Fibroblast of upper back skin (primary cell): ENCODE measurements at regions not wholly inside any gene's neighbourhood (a gene's known extent, or its start where the extent isn't known, plus 50 kb on each side); places are given as distances from the start of the nearest gene placed in this dataset.
A peak's percentile ranks its signal among the peaks of the same experiment; 100 is the strongest.
"Not testable (repeated sequence)": the region's sequence is repeated elsewhere in the genome, so short reads cannot be mapped to it uniquely, and the experiment has no call there.

Experiments used
- DNase-seq: peaks from one replicate; pipeline ENCODE4 v3.0.0-alpha.2; 2013

DNA sequence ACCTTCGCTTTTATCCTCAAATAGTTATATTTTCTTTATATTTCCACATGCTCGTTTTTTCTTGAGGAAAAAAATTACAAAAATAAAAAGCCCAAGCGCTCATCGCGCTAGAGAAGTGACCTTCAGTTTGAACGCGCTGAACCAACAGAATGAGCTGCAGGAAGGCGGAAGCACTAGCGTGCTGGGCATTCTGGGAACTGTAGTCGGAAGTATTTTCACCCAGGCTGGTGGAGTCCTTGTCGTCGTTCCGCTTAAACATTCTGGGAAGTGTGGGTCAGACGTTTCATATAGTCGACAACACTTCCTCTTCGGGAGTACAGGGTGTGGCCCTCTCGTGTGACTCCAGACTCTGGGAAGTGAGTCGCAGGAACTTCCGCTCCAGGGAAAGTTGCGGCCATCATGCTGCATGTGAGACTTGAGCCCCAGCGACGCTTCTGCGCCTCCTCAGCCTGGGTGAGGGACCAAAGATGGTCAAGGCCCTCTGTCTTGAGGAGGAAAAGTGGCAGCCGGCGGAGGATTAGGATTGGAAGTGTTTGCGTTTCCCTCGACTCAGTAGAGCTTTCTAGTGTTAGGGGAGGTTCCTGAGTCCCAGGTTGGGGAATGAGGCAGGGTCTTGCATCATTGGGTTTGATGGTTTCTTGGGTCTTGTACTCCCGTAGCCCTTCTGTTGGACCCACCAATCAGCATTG, 84.1 kb upstream of the GPR39 start:
- not testable (repeated sequence) for DNase-seq

DNA sequence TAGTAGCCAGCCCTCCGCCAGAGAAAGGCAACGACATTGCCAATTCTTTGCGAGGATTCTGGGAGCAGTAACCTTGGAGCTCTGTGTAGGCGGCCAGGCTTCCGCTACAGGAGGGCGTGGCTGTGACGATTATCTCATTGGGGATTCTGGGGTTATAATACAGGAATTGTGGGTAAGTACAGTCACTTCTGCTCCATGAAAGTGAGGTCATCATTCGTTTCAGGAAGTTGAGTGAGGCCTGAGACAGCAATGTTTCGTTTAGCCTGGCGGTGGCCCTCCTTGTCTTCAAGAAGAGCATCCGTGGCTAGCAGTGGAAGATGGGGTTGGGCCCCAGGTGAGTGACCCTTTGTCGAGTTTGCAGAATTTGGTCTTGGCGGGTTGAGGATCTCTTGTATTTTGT, 79.5 kb upstream of the GPR39 start:
- DNase-seq: not testable (repeated sequence)

DNA sequence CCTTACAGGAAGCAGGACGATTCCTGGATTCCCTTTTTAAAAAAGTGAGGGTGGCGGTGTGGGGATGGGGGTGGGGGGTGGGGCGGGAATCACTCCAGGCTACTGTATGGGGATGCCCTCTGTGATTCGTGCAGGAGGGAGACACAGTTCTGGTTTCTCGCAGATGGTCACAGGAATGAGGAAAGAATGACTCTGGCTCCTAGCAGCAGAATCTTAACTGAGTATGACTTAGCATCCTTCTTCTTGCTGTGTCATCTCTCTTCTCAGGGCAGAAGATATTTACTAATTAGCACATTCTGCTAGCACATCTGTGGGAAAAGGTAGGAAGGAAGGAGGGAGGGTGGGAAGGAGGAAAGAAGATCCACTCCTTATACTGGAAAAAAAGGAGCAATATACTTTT, 78.8 kb upstream of the GPR39 start:
- not testable (repeated sequence) for DNase-seq

DNA sequence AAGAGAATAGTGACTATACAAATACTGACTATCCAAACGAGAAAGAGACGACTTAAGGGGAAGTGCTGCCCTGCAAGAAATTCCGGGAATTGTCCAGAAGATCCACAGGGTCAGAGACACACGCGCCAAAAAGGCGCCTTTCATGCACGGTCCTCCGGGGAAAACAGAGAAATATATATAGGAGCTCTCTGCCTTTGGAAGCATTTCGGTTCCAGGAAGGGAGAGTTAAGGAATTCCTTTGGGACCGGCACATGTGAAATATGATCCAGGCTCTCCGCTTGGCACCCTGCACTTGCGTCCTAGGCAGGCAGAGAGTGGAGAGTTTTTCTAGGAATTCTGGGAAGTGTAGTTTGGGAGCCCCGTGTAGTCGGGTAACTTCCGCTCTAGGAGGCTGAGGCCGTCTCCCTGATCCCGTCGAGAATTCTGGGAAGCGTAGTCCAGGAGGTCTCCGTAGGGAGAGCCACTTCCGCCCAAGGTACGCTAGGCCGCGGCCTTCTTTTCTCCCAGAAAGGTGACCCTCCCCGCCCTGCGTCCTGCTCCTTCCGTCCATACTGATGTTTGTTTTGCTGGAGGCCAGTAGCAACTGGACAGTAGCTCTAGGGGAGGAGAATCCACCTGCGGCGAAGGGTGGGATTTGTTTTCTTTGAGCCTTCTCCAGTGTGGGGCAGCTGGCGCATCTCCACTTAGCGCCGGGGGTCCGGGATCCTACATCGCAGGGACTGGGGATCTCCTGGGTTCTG, 69.4 kb upstream of the GPR39 start:
- DNase-seq: peak; percentile 81

DNA sequence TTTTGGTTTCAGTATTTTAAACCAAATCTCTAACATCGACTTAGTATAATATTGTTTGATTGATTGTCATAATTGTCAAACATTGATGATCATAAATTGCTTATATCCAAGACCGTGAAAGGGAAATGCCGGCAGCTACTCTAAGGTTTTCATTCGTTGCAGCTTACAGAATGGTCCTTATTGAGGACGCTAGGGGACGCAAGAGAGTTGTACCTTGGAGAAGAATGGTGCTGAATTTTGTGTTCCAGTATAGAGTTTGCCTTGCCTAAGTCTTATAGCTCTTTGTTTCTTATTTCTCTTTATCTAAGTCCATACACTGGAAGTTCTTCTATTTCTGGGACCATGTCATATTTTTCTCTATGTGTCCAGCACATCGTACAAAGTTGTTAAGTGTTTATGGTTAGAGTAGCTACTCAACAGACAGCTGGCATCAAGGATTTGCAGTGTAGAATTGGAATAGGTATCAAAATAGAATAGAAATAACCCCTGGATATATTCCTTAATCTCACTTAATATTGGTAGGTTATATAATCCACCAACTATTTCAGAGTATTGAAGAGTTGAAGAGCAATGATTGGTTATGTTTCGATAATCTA, 67.4 kb upstream of the GPR39 start:
- peak; percentile 68 for DNase-seq

DNA sequence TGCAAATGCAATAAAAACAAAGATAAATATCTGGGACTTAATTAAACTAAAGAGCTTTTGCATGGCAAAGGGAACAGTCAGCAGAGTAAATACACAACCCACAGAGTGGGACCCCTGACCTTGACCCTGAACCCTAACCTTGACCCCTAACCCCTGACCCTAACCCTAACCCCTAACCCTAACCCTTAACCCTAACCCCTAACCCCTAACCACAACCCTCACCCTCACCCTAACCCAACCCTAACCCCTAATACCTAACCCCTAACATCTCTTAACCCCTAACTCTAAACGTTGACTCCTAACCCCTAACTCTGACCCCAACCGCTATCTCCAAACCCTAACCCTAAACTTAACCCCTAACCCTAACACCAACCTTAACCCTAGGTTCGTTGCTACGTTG, 64.9 kb upstream of the GPR39 start:
- DNase-seq: not testable (repeated sequence)

DNA sequence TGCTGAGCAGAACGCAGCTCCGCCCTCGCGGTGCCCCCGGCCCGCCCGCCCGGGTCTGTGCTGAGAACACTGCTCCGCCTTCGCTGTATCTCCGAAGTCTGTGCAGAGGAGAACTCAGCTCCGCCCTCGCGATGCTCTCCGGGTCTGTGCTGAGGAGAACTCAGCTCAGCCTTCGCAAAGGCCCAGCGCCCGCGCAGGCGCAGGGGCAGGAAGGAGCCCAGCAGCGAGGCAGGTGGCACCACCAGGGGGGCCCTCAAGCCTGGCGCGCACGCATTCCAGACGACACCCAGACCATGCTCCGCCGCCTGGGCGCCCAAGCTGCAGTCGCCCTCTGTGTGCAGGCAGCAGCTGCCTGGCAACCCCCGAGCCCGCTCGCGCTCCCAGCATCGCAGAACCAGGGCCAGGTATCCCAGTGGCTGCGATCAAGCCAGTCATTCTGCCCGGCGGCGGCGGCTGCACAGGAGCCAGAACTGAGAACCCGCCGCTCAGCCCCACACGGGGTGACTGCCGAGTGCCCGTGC, 64.1 kb upstream of the GPR39 start:
- DNase-seq: peak; percentile 37

DNA sequence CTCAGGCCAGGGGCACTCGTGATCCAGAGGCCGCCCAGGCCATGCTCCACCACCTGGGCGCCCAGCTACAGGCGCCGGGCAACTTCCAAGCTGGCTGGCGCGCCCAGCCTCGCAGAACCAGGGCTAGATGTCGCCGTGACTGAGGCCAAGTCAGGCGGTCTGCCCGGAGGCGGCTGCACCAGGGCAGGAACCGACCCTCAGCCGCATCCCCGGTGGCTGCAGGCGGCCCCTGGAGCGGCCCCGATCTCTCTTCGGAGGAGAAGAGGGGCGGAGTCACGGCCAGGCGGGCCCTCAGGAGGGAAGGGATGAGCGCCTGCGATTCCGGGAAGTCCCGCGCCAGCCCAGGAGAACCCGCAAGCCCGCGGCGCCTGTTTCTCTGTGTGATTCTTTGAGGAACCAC, 63.2 kb upstream of the GPR39 start:
- DNase-seq: peak; percentile 12

DNA sequence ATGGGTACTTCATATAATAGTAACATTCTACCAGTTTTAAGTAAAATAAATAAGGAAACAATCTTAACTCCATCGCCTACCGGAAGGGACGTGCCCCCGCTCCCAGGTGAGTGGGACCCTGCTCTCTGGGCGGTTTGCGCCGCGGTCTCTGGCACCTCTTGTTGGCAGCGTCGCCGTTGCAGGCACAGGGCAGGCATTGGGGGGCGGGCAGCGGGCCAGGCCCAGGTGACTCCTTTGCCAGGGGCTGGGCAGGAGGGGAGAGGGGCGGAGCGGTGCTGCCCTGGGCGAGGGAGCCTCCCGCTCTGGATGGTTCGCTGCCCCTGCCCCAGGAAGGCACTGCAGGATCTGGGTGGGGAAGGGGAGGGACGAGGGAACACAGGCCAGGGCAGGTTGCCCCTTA, 55.6 kb upstream of the GPR39 start:
- not testable (repeated sequence) for DNase-seq

DNA sequence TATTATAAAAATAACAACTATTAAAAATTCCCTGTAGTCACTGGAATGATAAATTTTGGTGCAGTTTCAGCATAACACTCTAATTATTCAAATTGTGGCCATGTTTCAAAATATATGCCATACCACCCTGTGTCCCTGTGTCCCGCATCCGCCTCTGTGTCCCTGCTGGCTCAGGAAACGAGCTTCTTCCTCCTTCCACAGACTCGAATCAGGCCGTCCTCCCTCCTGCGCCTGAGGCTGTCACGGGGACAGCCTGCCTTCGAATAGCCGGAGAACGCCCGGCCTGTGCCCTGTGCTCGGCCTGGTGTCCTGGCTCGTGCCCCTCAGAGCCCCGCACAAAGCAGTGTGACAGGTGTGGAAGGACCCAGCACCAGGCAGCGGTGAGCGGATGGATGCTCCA, 55.1 kb upstream of the GPR39 start:
- not testable (repeated sequence) for DNase-seq

DNA sequence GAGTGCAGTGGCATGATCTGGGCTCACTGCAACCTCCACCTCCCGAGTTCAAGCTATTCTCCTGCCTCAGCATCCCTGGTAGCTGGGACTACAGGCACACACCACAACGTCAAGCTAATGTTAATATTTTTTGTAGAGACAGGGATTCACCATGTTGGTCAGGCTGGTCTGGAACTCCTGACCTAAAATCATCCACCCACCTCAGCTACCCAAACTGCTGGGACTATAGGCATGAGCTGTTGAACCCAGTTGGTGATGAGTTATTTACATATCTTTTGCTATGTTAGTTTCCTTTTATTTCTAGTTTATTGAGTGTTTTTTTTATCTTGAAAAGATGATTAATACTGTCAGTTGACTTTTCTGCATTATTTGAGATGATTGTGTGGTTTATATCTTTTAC, 53.3 kb upstream of the GPR39 start:
- DNase-seq: not testable (repeated sequence)

DNA sequence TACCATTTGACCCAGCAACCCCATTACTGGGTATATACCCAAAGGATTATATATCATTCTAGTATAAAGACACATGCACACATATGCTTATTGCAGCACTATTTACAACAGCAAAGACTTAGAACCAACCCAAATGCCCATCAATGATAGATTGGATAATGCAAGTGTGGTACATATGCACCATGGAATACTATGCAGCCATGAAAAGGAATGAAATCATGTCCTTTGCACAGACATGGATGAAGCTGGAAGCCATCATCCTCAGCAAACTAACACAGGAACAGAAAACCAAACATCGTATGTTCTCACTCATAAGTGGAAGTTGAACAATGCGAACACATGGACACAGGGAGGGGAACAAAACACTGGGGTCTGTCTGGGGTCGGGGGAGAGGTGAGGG, 50.6 kb upstream of the GPR39 start:
- DNase-seq: not testable (repeated sequence)

DNA sequence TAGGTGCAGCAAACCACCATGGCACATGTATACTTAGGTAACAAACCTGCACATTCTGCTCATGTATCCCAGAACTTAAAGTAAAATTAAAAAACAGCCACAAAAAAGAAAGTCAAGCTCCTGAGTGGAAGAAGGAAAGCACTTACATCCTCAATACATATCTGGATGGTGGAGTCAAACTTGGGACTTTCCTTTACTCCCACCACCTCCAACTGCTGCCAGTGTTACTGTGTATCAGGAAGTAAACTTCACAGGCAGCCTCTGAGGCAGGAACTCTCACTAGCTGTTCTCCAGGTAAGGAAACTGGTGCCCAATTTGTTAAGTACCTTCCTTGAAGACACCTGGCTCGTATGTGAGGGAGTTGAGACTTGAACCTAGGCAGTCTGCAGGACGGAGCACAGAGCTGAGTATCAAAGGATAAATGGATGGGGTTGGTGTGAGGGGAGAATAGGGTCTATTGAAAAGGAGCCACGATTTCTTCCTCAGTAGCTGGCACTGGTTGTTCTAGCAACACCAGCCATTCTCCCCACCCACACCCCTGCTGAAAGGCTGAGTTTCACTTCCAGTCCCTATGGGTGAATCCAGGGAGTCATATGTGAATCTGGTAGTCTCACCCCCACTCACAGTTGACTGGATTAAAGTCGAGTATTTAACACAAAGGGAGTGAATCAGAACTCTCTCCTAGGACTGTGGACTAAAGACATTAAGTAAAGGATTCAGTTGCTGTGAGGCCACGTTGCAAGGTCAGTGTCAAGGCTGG, 50.0 kb upstream of the GPR39 start:
- no peak for DNase-seq
